ENCODE measurements at regions not wholly inside any gene's neighbourhood (a gene's known extent, or its start where the extent isn't known, plus 50 kb on each side); places are given as distances from the start of the nearest gene placed in this dataset.

- Histone ChIP-seq H3K27ac (ENCODE audit: low read depth in 1 of 2, low read length in 2 of 2) (no peak overlapping the region), H3K4me3 (ENCODE audit: low read depth in 1 of 3, low read length in 3 of 3) (no peak overlapping the region), H3K4me1 (ENCODE audit: control insufficient read depth in 4 of 4, insufficient read depth in 4 of 4, low read length in 3 of 4) (peaks cover 4 to 25% (median 24%) of the 10 kb centered on the region in 4 donors), H3K27me3 (ENCODE audit: control insufficient read depth in 4 of 4, insufficient read depth in 4 of 4, low read length in 3 of 4) (no peaks in the 10 kb centered on the region), H3K9ac (ENCODE audit: low read depth in 1 of 2, low read length in 2 of 2) (no peak overlapping the region), H3K36me3 (ENCODE audit: control insufficient read depth in 4 of 4, insufficient read depth in 3 of 4, low read depth in 1 of 4, low read length in 3 of 4) (no peaks in the 10 kb centered on the region), H3K9me3 (ENCODE audit: control insufficient read depth in 4 of 4, low read length in 3 of 4) (peaks cover 0 to 3% (median 0%) of the 10 kb centered on the region in 4 donors)
- no peak for DNase-seq (ENCODE audit: low spot score)
- 78% methylated on average over 3 of the region's 3 CpGs for WGBS
- TF ChIP-seq, protein P1, sequence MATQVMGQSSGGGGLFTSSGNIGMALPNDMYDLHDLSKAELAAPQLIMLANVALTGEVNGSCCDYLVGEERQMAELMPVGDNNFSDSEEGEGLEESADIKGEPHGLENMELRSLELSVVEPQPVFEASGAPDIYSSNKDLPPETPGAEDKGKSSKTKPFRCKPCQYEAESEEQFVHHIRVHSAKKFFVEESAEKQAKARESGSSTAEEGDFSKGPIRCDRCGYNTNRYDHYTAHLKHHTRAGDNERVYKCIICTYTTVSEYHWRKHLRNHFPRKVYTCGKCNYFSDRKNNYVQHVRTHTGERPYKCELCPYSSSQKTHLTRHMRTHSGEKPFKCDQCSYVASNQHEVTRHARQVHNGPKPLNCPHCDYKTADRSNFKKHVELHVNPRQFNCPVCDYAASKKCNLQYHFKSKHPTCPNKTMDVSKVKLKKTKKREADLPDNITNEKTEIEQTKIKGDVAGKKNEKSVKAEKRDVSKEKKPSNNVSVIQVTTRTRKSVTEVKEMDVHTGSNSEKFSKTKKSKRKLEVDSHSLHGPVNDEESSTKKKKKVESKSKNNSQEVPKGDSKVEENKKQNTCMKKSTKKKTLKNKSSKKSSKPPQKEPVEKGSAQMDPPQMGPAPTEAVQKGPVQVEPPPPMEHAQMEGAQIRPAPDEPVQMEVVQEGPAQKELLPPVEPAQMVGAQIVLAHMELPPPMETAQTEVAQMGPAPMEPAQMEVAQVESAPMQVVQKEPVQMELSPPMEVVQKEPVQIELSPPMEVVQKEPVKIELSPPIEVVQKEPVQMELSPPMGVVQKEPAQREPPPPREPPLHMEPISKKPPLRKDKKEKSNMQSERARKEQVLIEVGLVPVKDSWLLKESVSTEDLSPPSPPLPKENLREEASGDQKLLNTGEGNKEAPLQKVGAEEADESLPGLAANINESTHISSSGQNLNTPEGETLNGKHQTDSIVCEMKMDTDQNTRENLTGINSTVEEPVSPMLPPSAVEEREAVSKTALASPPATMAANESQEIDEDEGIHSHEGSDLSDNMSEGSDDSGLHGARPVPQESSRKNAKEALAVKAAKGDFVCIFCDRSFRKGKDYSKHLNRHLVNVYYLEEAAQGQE (IDR thresholded peaks at IDR 0.05): no peak
- TF ChIP-seq GABPA (IDR thresholded peaks at IDR 0.05 in 1 of 2, conservative IDR thresholded peaks at IDR 0.05 in 1 of 2): no peak
- no peak for TF ChIP-seq TAF1 (conservative IDR thresholded peaks at IDR 0.05)
- TF ChIP-seq RXRA (IDR thresholded peaks at IDR 0.05): no peak
- TF ChIP-seq HNF4G (IDR thresholded peaks at IDR 0.05): no peak
- no peak for TF ChIP-seq CTCF (IDR thresholded peaks at IDR 0.05; ENCODE audit: low read depth, low read length, missing input control)
- no peak for TF ChIP-seq ATF3 (IDR thresholded peaks at IDR 0.05)
- TF ChIP-seq, protein P2, sequence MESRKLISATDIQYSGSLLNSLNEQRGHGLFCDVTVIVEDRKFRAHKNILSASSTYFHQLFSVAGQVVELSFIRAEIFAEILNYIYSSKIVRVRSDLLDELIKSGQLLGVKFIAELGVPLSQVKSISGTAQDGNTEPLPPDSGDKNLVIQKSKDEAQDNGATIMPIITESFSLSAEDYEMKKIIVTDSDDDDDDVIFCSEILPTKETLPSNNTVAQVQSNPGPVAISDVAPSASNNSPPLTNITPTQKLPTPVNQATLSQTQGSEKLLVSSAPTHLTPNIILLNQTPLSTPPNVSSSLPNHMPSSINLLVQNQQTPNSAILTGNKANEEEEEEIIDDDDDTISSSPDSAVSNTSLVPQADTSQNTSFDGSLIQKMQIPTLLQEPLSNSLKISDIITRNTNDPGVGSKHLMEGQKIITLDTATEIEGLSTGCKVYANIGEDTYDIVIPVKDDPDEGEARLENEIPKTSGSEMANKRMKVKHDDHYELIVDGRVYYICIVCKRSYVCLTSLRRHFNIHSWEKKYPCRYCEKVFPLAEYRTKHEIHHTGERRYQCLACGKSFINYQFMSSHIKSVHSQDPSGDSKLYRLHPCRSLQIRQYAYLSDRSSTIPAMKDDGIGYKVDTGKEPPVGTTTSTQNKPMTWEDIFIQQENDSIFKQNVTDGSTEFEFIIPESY (IDR thresholded peaks at IDR 0.05): no peak
- TF ChIP-seq, protein P3, sequence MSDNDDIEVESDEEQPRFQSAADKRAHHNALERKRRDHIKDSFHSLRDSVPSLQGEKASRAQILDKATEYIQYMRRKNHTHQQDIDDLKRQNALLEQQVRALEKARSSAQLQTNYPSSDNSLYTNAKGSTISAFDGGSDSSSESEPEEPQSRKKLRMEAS (IDR thresholded peaks at IDR 0.05): no peak
- no peak for TF ChIP-seq SP1 (IDR thresholded peaks at IDR 0.05)
- TF ChIP-seq FOXA1 (IDR thresholded peaks at IDR 0.05): no peak
- TF ChIP-seq EGR1 (IDR thresholded peaks at IDR 0.05; ENCODE audit: low read depth in 2 of 2): no peak
These were observed 391.7 kb upstream of the TBX3 start for GRCh38 chr12:115075552-115076170.

DNA sequence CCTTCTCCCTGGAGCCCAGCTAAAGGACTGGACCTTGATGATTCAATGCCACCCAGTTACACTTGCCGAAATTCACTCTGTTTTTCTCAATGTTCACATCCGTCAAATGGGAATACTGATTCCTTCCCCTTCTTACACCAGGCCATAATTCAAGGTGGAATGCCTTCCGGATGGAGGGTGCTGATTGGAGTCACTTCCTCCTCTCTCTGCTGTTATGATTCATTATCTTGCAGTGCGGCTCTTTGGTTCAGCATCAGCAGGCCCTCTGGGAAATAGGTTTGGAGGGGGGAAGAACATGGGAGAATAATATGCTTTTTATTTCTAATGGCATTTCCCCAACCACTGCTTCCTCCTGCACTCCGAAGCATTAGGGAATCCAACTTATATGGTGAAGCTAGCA, 390.6 kb upstream of the TBX3 start:
- WGBS: 80% methylated on average over 5 of the region's 5 CpGs
- TF ChIP-seq FOXA1 (IDR thresholded peaks at IDR 0.05) (no peak), NR2F2 (IDR thresholded peaks at IDR 0.05) (no peak), RXRA (IDR thresholded peaks at IDR 0.05) (no peak), RAD21 (IDR thresholded peaks at IDR 0.05) (no peak), SP1 (IDR thresholded peaks at IDR 0.05) (no peak), GABPA (IDR thresholded peaks at IDR 0.05 in 1 of 2, conservative IDR thresholded peaks at IDR 0.05 in 1 of 2) (no peak)
- H3K9ac ChIP-seq (ENCODE audit: low read depth in 1 of 2, low read length in 2 of 2): no peak overlapping the region
- H3K4me1 ChIP-seq (ENCODE audit: control insufficient read depth in 4 of 4, insufficient read depth in 4 of 4, low read length in 3 of 4): peaks cover 2 to 22% (median 21%) of the 10 kb centered on the region in 4 donors
- peaks cover 0 to 3% (median 0%) of the 10 kb centered on the region in 4 donors for H3K9me3 ChIP-seq (ENCODE audit: control insufficient read depth in 4 of 4, low read length in 3 of 4)
- no peaks in the 10 kb centered on the region for H3K36me3 ChIP-seq (ENCODE audit: control insufficient read depth in 4 of 4, insufficient read depth in 3 of 4, low read depth in 1 of 4, low read length in 3 of 4)
- no peaks in the 10 kb centered on the region for H3K27me3 ChIP-seq (ENCODE audit: control insufficient read depth in 4 of 4, insufficient read depth in 4 of 4, low read length in 3 of 4)
- H3K4me3 ChIP-seq (ENCODE audit: low read depth in 1 of 3, low read length in 3 of 3): no peak overlapping the region
- no peak for DNase-seq (ENCODE audit: low spot score)
- H3K27ac ChIP-seq (ENCODE audit: low read depth in 1 of 2, low read length in 2 of 2): no peak overlapping the region

Data from liver (tissue), 8 donors.